HG03442 (cell line): ENCODE measurements at regions not wholly inside any gene's neighbourhood (a gene's known extent, or its start where the extent isn't known, plus 50 kb on each side); places are given as distances from the start of the nearest gene placed in this dataset.

Experiments
- ATAC-seq: cut with Tn5 transposase; IDR thresholded peaks from one replicate; pipeline ENCODE4 v1.9.1; 2021; ENCODE audit warnings: mild to moderate bottlenecking, moderate library complexity; ENCODE audit not compliant: unreplicated experiment

DNA sequence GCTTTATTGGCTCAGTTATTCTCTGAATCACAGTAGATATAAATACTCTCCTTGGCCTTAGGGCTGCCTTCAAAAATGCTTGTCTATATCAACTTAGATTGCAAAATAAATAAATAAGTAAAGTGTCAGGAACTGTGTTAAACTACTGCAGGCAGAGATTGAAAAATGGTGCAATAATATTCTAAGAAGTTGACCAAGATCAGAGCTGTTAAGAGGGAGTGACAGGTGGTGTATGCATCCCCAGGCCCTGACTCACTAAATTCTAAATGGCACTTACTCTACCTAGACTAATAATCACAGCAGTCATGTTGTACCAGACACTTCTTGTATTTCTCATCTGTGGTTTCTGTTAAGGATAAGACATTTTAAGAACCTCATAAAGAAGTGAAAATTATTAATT lies 235.1 kb upstream of the SPOCK3 start:
- ATAC-seq, result no peak

DNA sequence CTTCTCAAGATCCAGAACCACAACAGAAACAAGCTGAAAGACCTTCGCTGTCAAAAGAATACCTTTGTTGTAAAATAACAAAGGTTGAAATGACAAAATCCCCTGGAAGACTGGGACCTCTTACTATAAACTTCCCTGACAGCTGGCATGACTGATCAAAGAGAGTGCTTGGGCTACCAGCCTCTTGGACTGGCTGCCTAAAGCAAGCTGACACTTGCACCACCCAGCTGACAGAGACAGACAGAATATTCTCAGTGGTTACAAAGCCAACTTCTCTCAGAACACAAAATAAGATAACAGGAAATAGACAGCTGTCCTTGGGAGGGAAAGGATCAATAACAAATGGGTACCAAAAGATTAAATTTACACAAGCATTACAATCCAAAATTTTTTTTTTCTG lies 241.7 kb upstream of the SPOCK3 start:
- ATAC-seq, result no peak

DNA sequence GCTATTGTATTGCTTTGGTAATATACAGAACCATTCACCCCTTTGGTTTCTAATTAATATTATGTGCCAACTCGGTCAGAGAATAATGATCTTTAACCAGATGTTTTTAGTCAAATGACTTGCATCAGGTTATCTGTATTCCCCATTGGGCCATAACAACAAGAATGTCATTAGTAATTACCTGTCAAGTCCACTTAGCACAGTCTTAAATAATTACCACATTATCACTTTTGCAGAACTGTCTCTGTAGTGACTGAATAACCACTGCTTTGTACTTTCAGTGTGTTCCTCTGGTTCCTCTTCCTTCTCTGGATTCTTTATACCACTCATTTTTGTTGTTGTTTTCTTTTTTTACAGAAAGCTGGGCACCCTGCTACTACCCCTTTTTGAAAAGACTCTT lies 257.7 kb upstream of the SPOCK3 start:
- ATAC-seq, result no peak

- ATAC-seq, result no peak
Measured at GRCh38 chr4:167509551-167509950, 275.3 kb upstream of the SPOCK3 start.

DNA sequence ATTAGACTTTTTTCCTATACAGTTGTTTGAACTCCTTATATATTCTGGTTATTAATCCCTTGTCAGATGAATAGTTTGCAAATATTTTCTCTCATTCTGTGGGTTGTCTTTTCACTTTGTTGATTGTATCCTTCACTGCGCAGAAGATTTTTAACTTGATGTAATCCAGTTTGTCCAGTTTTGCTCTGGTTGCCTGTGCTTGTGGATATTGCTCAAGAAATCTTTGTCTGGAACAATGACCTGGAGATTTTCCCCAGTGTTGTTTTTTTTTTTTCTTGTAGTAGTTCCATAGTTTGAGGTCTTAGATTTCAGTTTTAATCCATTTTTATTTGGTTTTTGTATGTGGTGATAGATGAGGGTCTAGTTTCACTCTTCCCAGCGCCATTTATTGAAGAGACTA lies 289.8 kb upstream of the SPOCK3 start:
- no peak for ATAC-seq

DNA sequence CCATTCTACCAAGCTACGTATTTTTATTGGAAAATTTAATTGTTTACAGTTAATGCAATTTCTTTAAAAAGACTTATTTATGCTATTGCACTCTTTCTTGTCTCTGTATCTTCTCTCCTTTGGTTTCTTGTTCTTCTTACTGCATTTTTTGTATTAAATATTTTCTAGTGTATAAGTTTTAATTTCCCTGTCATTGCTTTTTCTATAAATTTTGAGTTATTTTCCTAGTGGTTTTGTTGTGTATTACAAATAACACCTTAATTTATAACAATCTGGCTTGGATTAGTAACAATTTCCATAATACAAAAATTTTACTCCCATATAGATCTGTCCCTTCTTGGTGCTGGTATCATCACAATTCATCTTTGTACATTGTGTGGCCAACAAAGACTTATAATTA lies 303.5 kb upstream of the SPOCK3 start:
- no peak for ATAC-seq

GRCh38 chr4:167541286-167541685 lies 307.0 kb upstream of the SPOCK3 start:
- ATAC-seq, result no peak

GRCh38 chr4:167544391-167544790 lies 310.1 kb upstream of the SPOCK3 start:
- ATAC-seq, result no peak

GRCh38 chr4:167550021-167550420 lies 315.7 kb upstream of the SPOCK3 start:
- ATAC-seq, result no peak

DNA sequence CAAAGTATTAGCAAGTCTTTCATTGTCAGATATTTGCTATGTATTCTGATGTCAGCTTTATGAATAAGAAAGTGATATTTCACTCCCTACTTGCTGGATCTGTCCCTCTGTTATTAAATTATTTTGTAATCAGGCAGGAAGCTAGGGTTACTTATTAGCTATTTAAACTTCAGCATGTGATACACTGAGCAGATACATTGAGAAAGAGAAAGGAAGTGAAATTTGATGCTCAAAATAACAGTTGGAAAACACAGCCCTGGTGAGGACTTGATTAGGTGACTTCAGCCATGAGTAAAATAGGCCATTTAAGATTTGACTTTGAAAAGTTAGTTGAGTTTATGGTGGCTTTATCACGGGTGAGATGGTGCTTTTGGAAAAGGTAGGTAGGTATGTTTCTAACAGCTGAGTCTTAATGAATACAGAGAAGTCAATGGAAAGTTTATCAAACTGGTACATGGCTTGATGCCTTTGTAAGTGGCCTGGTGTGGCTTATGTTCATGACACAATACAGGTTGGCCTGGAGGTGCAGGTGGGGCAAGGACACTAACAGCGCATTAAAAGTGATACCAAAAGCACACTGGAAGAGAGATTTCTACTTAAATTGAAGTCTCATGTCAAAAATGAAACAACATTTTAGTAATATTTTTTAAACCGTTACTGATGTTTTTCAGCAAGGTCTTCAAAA lies 321.2 kb upstream of the SPOCK3 start:
- ATAC-seq, result peak; percentile 69

DNA sequence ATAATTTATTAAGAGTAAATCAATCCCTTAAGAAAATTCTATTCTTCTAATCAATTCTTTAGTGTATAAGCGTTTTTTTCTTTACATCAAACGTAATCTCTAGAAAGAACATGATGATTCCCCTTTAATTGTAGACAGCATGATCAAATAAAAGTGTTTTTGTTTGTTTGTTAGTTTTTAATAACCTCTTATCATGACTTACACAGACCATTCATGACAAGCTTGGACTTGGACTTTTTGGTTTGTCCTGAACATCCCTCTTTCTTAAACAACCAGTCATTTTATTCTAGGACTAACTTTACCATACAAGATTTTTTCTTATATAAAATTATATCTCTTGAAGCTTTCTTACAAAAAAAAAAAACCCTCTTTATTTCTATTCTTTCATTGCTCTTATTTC lies 344.6 kb upstream of the SPOCK3 start:
- ATAC-seq, result no peak

GRCh38 chr4:167581449-167581965 lies 347.2 kb upstream of the SPOCK3 start:
- no peak for ATAC-seq

- ATAC-seq, result no peak
Measured at GRCh38 chr4:167587361-167587760, 353.1 kb upstream of the SPOCK3 start.

DNA sequence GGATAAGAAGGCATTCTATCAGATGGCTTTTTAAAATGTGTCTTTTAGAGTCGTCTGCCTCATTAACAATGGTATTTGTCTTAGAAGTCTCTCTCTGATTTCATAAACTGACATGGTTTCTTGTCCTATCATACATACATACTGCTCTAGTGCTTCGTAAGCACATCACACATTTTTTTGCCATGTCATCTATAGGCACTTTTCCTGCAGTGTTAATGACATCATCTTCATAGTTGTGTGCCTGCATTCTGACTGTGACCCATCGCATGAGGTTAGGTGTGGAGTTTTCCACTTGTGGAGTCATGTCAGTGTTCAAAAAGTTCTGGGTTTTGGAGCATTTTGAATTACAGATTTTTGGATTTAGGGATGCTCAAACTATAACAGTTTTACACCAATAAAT lies 361.6 kb upstream of the SPOCK3 start:
- ATAC-seq, result no peak

- ATAC-seq, result no peak
Measured at GRCh38 chr4:167602157-167602556, 367.9 kb upstream of the SPOCK3 start.

- no peak for ATAC-seq
Measured at GRCh38 chr4:167606551-167606950, 372.3 kb upstream of the SPOCK3 start.

GRCh38 chr4:167613381-167613780 lies 379.1 kb upstream of the SPOCK3 start:
- no peak for ATAC-seq

DNA sequence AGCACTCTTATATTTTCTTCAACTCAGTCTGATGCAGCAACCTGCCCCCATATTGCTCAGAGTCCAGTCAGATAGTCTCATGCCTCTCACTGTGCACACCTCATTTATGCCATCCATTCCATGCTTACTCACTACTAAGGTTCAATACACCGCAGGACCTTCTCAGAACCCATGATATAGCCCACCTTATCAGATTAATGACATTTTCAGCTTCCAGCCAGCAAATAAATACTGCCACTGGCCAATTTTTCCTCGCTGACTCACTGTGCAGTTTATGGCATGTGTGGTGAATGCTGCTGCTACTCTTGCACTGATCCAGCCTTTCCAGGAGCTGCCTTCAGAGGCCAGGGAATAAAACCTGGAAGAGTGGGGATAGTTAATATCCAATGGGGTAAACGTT lies 380.6 kb upstream of the SPOCK3 start:
- ATAC-seq, result no peak

DNA sequence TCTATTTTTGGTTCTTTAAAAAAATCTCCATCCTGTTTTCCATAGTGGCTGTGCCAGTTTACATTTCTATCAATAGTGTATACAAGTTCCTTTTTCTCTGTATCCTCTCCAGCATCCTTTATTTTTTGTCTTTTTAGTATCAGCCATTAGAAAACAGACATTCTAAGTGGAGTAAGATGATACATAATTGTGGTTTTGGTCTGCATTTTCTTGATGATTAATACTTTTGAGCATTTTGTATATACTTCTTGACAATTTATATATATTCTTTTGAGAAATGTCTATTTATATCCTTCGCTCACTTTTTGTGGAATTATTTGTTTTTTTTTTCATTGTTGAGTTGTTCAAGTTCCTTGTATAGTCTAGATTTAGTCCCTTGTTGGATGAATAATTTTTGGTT lies 382.2 kb upstream of the SPOCK3 start:
- no peak for ATAC-seq

- peak; percentile 90 for ATAC-seq
Measured at GRCh38 chr4:167622481-167623240, 388.4 kb upstream of the SPOCK3 start.

DNA sequence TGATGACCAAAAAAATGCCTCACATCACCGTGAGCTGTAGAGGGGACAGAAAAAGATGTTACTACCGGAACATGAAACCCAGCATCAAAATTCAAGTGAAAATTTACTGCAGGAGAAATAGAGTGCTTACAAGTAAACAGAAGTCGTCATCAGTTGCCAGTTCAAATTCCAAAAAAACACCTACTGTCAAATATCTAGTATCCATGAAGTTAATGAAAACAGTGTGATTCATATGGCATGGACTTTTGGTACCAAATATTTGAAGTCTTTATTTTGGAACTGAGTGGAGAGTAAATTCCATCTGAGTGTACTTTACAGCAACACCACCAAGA lies 388.9 kb upstream of the SPOCK3 start:
- no peak for ATAC-seq

GRCh38 chr4:167629272-167629671 lies 395.0 kb upstream of the SPOCK3 start:
- no peak for ATAC-seq

- ATAC-seq, result no peak
Measured at GRCh38 chr4:167642250-167642649, 408.0 kb upstream of the SPOCK3 start.
